ENCODE measurements at regions not wholly inside any gene's neighbourhood (a gene's known extent, or its start where the extent isn't known, plus 50 kb on each side); places are given as distances from the start of the nearest gene placed in this dataset.

- Histone ChIP-seq H3K4me3 (ENCODE audit: low read length) (no peak overlapping the region), H3K27ac (ENCODE audit: low read depth in 1 of 2, low read length in 2 of 2) (no peak overlapping the region), H3K9me3 (ENCODE audit: control insufficient read depth in 1 of 2, insufficient read depth in 1 of 2, low read length in 2 of 2) (no peaks in the 10 kb centered on the region), H3K4me1 (ENCODE audit: insufficient read depth, low read length) (no peaks in the 10 kb centered on the region), H3K27me3 (ENCODE audit: control insufficient read depth in 1 of 2, insufficient read depth in 2 of 2, low read length in 2 of 2) (peaks cover 0 to 3% of the 10 kb centered on the region in 2 experiments), H3K36me3 (ENCODE audit: insufficient read depth, low read length) (no peaks in the 10 kb centered on the region)
- no peak for TF ChIP-seq CTCF (IDR thresholded peaks at IDR 0.05)
- Mint-ChIP-seq H3K4me1 (ENCODE audit: low read depth) (no peaks in the 10 kb centered on the region), H3K27me3 (peaks cover 4% of the 10 kb centered on the region), H3K36me3 (ENCODE audit: low read depth) (no peaks in the 10 kb centered on the region), H3K4me3 (no peak overlapping the region), H3K9me3 (no peaks in the 10 kb centered on the region), H3K27ac (no peak overlapping the region)
- intact Hi-C loops (cut with DNase I, micrococcal nuclease) = no loop called here
- ChIA-PET CTCF (no interaction called here), POLR2A (no interaction called here)
- no peak for ATAC-seq (ENCODE audit: poor library complexity)
- no peak for DNase-seq
These were observed 113.8 kb downstream of the IRS2 start for GRCh38 chr13:109672545-109672944.

DNA sequence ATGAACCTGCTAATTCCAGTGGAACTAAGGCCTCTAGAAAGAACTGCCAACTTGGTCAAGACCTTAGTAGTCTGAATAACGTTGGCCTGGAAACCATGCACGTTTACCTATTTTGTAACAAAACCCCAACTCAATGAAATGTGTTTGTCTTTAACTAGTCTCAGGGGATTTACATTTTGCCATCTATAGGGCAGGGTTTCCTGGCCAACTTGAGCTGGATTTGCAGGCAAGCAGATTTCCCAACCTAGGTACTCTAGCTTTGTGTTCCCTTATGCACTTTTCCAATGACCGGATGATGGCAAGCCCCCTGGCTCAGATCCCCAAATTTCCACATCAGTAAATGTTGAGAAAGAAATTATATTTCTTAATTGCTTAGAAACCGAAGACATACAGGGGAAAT lies 114.5 kb downstream of the IRS2 start:
- H3K9me3 Mint-ChIP-seq = no peaks in the 10 kb centered on the region
- POLR2A ChIA-PET = no interaction called here

DNA sequence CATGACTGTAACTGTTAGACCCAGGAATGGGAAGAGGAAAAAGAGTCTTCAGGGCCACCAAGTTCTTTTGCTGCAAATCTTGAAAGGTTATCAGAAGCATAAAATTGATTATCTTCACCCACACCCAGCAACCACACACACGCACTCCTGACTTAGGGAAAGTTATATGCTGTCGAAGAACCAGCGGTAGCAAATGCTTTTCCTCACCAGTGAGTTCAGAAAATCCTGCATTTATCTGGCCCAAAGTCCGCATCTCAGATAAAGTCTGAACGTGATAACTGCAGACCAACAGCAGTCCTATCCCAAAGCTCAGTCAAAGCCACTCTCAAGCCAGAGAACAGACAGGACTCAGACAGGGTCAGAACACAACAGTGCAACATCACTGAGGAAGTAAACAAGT lies 115.6 kb downstream of the IRS2 start:
- H3K9me3 Mint-ChIP-seq = no peaks in the 10 kb centered on the region
- H3K27ac ChIP-seq (ENCODE audit: low read depth in 1 of 2, low read length in 2 of 2) = no peak overlapping the region
- intact Hi-C loops (cut with DNase I, micrococcal nuclease) = no loop called here
- H3K27ac Mint-ChIP-seq = no peak overlapping the region
- DNase-seq (no peak), ATAC-seq (ENCODE audit: poor library complexity) (no peak)
- H3K9me3 ChIP-seq (ENCODE audit: control insufficient read depth in 1 of 2, insufficient read depth in 1 of 2, low read length in 2 of 2) = no peaks in the 10 kb centered on the region
- no peaks in the 10 kb centered on the region for H3K4me1 Mint-ChIP-seq (ENCODE audit: low read depth)
- TF ChIP-seq CTCF (IDR thresholded peaks at IDR 0.05) = no peak
- H3K4me3 Mint-ChIP-seq = no peak overlapping the region
- H3K27me3 Mint-ChIP-seq = peaks cover 4% of the 10 kb centered on the region
- H3K36me3 ChIP-seq (ENCODE audit: insufficient read depth, low read length) = no peaks in the 10 kb centered on the region
- peaks cover 0 to 3% of the 10 kb centered on the region in 2 experiments for H3K27me3 ChIP-seq (ENCODE audit: control insufficient read depth in 1 of 2, insufficient read depth in 2 of 2, low read length in 2 of 2)
- ChIA-PET CTCF (no interaction called here), POLR2A (no interaction called here)
- no peaks in the 10 kb centered on the region for H3K36me3 Mint-ChIP-seq (ENCODE audit: low read depth)
- H3K4me1 ChIP-seq (ENCODE audit: insufficient read depth, low read length) = no peaks in the 10 kb centered on the region
- H3K4me3 ChIP-seq (ENCODE audit: low read length) = no peak overlapping the region

More for the DNA sequence above, 114.5 kb downstream of the IRS2 start:
- DNase-seq (no peak), ATAC-seq (ENCODE audit: poor library complexity) (no peak)
- no peaks in the 10 kb centered on the region for H3K4me1 Mint-ChIP-seq (ENCODE audit: low read depth)
- Histone ChIP-seq H3K27me3 (ENCODE audit: control insufficient read depth in 1 of 2, insufficient read depth in 2 of 2, low read length in 2 of 2) (peaks cover 0 to 3% of the 10 kb centered on the region in 2 experiments), H3K27ac (ENCODE audit: low read depth in 1 of 2, low read length in 2 of 2) (no peak overlapping the region), H3K4me1 (ENCODE audit: insufficient read depth, low read length) (no peaks in the 10 kb centered on the region), H3K9me3 (ENCODE audit: control insufficient read depth in 1 of 2, insufficient read depth in 1 of 2, low read length in 2 of 2) (no peaks in the 10 kb centered on the region), H3K4me3 (ENCODE audit: low read length) (no peak overlapping the region), H3K36me3 (ENCODE audit: insufficient read depth, low read length) (no peaks in the 10 kb centered on the region)
- no peak overlapping the region for H3K27ac Mint-ChIP-seq
- H3K4me3 Mint-ChIP-seq = no peak overlapping the region
- no peak for TF ChIP-seq CTCF (IDR thresholded peaks at IDR 0.05)
- H3K27me3 Mint-ChIP-seq = peaks cover 4% of the 10 kb centered on the region
- intact Hi-C loops (cut with DNase I, micrococcal nuclease) = no loop called here
- H3K36me3 Mint-ChIP-seq (ENCODE audit: low read depth) = no peaks in the 10 kb centered on the region
- CTCF ChIA-PET = no interaction called here

Measured in CD4-positive, alpha-beta T cell (primary cell).